DMS 273 (cell line): ENCODE measurements at regions not wholly inside any gene's neighbourhood (a gene's known extent, or its start where the extent isn't known, plus 50 kb on each side); places are given as distances from the start of the nearest gene placed in this dataset.
"Not testable (repeated sequence)": the region's sequence is repeated elsewhere in the genome, so short reads cannot be mapped to it uniquely, and the experiment has no call there.

Experiments used
- DNase-seq: peaks from one replicate; lab custom pipeline; 2025; ENCODE audit not compliant: unreplicated experiment; lab: John Stamatoyannopoulos, UW

GRCh38 chr18:1468550-1468949 lies 563.9 kb downstream of the ADCYAP1 start:
- no peak for DNase-seq

GRCh38 chr18:1475867-1476266 lies 571.2 kb downstream of the ADCYAP1 start:
- DNase-seq = no peak

- DNase-seq = no peak
Measured at GRCh38 chr18:1480309-1480708, 575.6 kb downstream of the ADCYAP1 start.

GRCh38 chr18:1481577-1481976 lies 576.9 kb downstream of the ADCYAP1 start:
- DNase-seq = no peak

- DNase-seq = peak; percentile 3
Measured at GRCh38 chr18:1483385-1483784, 578.7 kb downstream of the ADCYAP1 start.

- DNase-seq = no peak
Measured at GRCh38 chr18:1487457-1487856, 582.8 kb downstream of the ADCYAP1 start.

GRCh38 chr18:1488394-1488793 lies 583.7 kb downstream of the ADCYAP1 start:
- DNase-seq = no peak

- peak; percentile 16 for DNase-seq
Measured at GRCh38 chr18:1488957-1489356, 584.3 kb downstream of the ADCYAP1 start.

- no peak for DNase-seq
Measured at GRCh38 chr18:1495387-1495786, 590.7 kb downstream of the ADCYAP1 start.

- DNase-seq = no peak
Measured at GRCh38 chr18:1496096-1496495, 591.4 kb downstream of the ADCYAP1 start.

- DNase-seq = no peak
Measured at GRCh38 chr18:1498216-1498615, 593.5 kb downstream of the ADCYAP1 start.

- DNase-seq = peak; percentile 41
Measured at GRCh38 chr18:1499265-1499664, 594.6 kb downstream of the ADCYAP1 start.

GRCh38 chr18:1503847-1504246 lies 599.2 kb downstream of the ADCYAP1 start:
- DNase-seq = no peak

GRCh38 chr18:1505856-1506255 lies 601.2 kb downstream of the ADCYAP1 start:
- DNase-seq = no peak

- DNase-seq = no peak
Measured at GRCh38 chr18:1510542-1511179, 606.0 kb downstream of the ADCYAP1 start.

GRCh38 chr18:1511619-1512311 lies 607.1 kb downstream of the ADCYAP1 start:
- no peak for DNase-seq

GRCh38 chr18:1513519-1513918 lies 608.8 kb downstream of the ADCYAP1 start:
- peak; percentile 7 for DNase-seq

- not testable (repeated sequence) for DNase-seq
Measured at GRCh38 chr18:1521588-1522248, 617.0 kb downstream of the ADCYAP1 start.

- DNase-seq = no peak
Measured at GRCh38 chr18:1522249-1522615, 617.6 kb downstream of the ADCYAP1 start.

GRCh38 chr18:1526991-1527390 lies 622.3 kb downstream of the ADCYAP1 start:
- DNase-seq = no peak

GRCh38 chr18:1527805-1528204 lies 623.1 kb downstream of the ADCYAP1 start:
- no peak for DNase-seq

- DNase-seq = no peak
Measured at GRCh38 chr18:1528447-1528846, 623.8 kb downstream of the ADCYAP1 start.
